Esophagus squamous epithelium (tissue), 4 donors: ENCODE measurements at regions not wholly inside any gene's neighbourhood (a gene's known extent, or its start where the extent isn't known, plus 50 kb on each side); places are given as distances from the start of the nearest gene placed in this dataset.

Source experiments
- CTCF ChIP-seq, 6 experiments: fragments of 450-650 bp in 4 of 6; fragments of 200-600 bp in 2 of 6; sonication (generic) in 2 of 6; IDR thresholded peaks; one replicate each; pipeline ENCODE4 v1.5.1; 2016 to 2019; ENCODE audit warnings: antibody characterized with exemption in 6 of 6, mild to moderate bottlenecking in 4 of 6, moderate library complexity in 4 of 6
- POLR2A ChIP-seq, 4 donors: fragments of 450-650 bp; IDR thresholded peaks; one replicate each; pipeline ENCODE4 v1.6.1; 2017; ENCODE audit warnings: antibody characterized with exemption in 4 of 4, mild to moderate bottlenecking in 4 of 4, moderate library complexity in 3 of 4

GRCh38 chr10:29790207-29790606 lies 155.4 kb upstream of the SVIL start:
- TF ChIP-seq POLR2A (IDR thresholded peaks at IDR 0.05) (no peak), CTCF (IDR thresholded peaks at IDR 0.05) (no peak)
